Frontal cortex (tissue), 3 donors: ENCODE measurements at regions not wholly inside any gene's neighbourhood (a gene's known extent, or its start where the extent isn't known, plus 50 kb on each side); places are given as distances from the start of the nearest gene placed in this dataset.

Source experiments
- DNase-seq, 2 donors: peaks; one replicate each; pipeline ENCODE4 v3.0.0; 2012; ENCODE audit warnings: low spot score in 2 of 2
- FAIRE-seq: peaks from 2 replicates; lab custom pipeline; 2012; peaks lifted over from hg19 to GRCh38; lab: Jason Lieb, UNC
- donor health status: control.
- donor health status: control.
- donor health status: control.

- FAIRE-seq: no peak
Observed at GRCh38 chr3:14331251-14331650, 71.2 kb upstream of the SLC6A6 start.

DNA sequence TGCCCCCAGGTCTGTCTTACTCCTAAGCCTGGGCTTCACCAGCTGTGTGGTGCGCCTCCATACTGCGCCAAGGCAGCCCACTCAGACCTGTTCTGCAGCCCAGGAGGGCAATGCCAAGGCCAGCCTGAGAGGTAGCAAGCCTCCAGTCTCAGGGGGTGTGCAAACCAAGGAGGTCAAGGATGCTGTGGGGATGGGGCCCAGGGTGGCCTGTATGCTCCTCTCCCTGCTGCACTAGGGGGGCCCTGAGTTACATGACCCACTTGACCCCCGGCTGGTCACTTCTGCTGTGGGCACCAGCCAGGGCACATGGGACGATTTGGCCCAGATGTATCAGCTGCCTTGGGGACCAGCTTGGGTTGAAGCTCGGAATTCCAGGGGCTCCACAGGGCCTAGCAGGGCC, 70.0 kb upstream of the SLC6A6 start:
- no peak for FAIRE-seq
- DNase-seq: no peak

More at GRCh38 chr3:14331251-14331650, 71.2 kb upstream of the SLC6A6 start:
- DNase-seq: no peak

GRCh38 chr3:14333215-14333614, 69.2 kb upstream of the SLC6A6 start:
- no peak for FAIRE-seq
- no peak for DNase-seq

GRCh38 chr3:14333621-14334020, 68.8 kb upstream of the SLC6A6 start:
- DNase-seq (no peak), FAIRE-seq (no peak)

- FAIRE-seq (no peak), DNase-seq (no peak)
Observed at GRCh38 chr3:14334136-14334535, 68.3 kb upstream of the SLC6A6 start.

GRCh38 chr3:14334936-14335335, 67.5 kb upstream of the SLC6A6 start:
- DNase-seq: no peak
- no peak for FAIRE-seq

GRCh38 chr3:14335774-14336748, 66.3 kb upstream of the SLC6A6 start:
- DNase-seq: no peak
- no peak for FAIRE-seq

DNA sequence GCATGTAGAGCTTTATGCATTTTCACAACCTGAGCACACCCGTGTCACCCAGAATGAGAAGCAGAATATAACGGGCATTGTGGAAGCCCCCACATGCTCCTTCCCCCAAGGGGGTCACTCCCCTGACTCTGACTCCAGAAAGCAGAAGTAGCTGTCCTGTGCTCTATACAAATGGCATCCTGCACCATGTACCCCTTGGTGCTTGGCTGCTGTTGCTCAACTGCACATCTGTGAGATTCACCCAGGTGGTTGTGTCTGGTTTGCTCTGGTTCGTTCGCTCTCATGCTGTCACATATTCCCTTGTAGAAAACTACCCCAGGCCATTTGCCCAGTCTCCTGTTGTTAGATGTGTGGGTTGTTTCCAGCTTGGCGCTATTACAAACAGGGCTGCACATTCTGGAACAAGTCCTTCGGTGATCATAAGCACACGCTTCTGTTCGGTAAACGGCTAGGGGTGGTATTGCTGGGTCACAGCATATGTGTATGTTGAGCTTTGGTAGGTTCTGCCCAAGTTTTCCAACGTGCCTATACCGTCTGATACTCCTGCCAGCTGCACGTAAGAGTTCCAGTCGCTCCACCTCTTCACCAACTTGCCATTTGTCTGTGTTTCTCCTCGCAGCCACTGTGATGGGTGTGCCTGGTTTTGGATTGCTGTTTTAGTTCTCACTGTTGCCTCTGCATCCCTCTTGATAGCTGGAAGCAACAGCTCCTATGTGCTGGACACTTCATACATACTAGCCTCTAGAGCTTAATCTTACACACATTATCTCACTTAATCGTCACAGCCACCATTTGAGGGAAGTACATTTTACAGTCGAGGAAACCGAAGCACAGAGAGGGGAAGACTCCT, 65.4 kb upstream of the SLC6A6 start:
- no peak for FAIRE-seq

DNA sequence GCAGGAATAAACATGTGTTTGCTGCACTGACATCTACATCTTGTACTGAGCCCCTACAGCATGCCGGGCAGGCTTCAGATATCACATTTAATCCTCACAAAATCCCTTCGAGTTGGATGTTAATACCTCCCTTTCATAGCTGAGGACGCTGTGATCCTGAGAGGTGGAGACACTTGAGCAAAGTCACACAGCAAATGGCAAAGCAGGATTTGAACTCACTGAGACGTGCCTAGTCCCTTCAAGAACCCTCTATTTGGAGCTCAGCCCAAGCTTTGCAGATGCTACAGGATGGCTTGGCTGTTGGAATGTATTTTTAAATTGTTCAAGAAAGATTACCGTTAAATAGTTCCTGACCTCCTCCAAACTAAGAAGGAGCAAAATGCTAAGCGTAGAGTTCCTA, 64.6 kb upstream of the SLC6A6 start:
- DNase-seq (no peak), FAIRE-seq (no peak)

More for the DNA sequence above, 65.4 kb upstream of the SLC6A6 start:
- no peak for DNase-seq

DNA sequence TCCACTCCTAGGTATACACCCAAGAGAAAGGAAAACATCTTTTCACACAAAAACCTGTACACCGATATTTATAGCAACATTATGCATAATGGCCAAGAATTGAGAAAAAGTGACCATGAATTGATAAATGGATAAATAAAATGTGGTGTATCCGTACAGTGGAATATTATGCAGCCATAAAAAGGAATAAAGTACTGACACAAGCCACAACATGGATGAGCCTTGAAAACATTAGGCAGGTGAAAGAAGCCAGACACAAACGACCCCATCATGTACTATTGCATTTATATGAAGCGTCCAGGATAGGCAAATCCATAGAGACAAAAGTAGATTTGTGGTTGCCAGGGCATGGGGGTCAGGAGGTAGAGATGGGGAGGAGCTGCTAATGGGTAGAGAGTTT, 64.2 kb upstream of the SLC6A6 start:
- FAIRE-seq (no peak), DNase-seq (no peak)

DNA sequence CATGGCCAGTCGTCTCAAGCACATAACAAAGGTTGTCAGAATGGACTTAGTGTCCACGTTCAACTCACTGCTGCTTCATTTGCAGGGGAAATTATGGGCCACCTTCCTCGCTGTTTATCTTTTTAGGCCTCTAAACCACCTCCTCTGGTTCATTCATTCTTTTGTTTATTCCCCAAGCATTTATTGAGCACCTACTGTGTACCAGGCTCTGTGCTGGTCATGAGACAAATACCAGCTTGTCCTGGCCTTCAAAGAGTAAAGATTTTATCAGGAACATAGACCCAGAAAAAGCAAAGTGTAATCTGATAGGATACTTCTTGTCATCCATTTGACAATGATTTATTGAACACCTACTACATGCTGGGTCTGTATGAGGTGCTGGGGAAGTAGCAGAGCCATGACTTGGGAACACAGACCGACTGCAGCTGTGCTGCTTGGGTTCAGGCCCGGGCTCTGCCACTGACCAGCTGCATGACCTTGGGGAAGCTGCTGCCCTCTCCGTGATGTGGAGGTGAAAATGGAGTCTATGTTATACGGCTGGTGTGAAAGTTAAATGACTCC, 63.4 kb upstream of the SLC6A6 start:
- DNase-seq: no peak
- no peak for FAIRE-seq

DNA sequence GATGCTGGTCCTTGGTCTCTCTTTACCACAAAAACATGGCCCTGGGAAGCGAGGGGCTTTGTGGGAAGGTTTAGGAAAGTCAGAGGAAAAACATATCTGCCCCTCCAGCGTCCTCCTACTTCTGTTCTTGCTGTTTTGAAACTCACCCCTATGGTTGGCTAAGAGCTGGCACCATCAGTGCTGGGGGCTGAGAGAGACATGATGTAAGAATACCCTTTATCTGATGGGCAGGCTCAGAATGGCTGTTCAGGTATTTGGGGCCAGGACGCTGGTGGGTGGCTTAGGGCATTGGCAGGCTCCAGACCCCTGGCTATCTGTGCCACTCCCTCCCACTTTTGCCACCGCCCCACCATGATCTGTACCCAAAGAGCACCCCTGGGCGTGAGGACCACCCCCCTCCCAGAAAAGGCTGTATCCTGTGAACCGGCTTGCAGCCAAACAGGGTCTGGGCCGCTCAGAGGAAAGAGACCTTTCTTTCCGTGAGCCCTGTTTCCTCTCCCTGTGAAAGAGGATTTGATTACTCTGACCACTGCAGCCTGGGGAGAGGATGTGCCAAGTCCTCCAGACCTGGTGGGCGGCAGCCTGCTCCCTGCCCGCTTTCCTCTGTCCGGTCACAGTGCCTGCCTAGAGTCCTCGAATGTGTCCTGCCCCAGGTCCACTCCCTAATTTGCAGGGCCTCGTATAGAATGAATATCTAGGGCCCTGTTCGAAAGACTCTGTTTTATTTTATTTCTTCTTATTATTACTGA, 61.3 kb upstream of the SLC6A6 start:
- DNase-seq (no peak), FAIRE-seq (no peak)

DNA sequence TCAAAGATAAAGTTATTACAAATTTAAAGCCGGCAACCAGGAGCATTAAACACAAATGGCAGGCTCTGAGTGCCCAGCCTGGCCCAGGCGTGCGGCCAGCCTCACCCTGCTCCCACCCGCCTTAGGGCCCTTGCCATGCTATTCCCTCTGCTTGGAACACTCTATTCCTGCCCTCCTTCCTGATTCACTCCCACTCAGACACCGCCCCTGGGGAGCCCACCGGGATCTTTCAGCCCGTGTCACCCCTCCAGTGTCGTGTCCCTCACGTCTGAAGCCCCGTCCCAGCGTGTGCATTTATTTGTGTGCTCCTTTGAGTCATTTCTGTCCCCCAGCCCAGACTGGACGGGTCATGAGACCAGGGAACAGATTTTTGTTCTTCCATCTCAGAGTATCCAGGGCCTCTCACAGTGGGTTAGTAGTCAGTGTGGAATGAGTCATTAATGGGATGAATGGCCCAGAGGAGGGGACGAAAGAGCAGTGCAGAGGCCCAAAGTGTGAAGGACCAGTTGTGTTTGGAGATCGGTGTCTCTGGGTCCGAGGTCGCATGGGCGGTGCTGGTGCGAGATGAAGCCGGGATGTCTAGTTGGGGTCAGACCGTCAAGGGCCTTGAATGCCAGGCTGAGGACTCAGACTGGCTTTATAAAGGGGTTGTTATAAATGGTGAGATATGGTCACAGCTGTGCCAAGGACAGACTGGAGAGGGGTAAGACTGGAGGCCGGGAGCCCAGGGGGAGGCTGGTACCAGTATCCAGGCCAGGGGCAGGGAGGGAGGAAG, 58.9 kb upstream of the SLC6A6 start:
- FAIRE-seq (no peak), DNase-seq (no peak)

- FAIRE-seq (no peak), DNase-seq (no peak)
Observed at GRCh38 chr3:14344351-14344750, 58.1 kb upstream of the SLC6A6 start.

DNA sequence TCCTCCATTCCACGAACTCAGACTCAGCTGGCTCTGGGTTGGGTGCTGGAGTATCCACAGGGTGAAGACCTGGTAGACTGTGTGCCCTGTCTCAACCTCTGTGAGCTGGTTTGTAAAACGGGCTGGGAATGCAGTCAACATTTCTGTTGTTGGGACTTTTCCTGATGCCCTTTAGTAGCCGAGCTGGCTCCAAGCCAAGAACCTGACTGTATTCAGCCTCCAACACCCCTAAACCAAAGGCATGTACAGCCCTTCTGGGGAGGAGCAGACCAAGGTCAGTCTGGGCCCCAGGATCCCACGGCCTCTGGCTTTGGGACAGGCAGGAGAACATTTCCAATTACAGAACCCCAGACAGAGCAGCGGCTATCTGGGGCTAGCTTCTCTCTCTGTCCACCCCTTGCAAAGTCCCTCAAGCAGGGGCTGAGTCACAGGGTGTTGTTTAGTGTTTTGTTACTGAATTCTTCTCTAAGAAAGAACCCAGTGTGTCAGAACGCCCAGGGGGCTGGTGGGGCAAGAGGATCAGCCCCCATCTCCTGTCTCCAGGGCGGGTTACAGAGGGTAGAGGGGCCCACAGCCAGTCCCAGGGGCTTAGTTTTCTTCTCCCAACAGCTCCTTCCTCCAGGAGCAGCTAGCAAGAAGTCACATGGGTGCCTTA, 56.8 kb upstream of the SLC6A6 start:
- no peak for DNase-seq
- no peak for FAIRE-seq

GRCh38 chr3:14346191-14346590, 56.2 kb upstream of the SLC6A6 start:
- FAIRE-seq: no peak
- no peak for DNase-seq

DNA sequence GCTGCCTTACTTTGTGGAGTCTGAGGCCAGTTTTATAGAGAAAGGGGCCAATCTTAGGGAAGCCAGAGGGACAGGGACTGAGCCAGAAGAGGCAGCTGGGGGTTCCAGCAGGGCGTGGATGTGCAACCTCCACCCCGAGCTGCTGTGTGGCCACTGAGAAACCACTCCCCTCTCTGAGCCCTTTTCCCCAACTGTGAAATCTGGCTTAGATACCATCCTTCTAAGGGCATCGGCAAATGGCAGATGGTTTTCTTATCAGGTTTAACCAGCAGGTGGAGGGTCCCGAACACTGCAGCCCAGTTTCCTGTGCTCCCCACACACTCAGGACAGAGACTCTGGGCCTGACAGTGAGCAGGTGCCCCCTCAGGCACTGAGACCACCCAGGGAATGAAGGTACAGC, 55.8 kb upstream of the SLC6A6 start:
- FAIRE-seq (no peak), DNase-seq (no peak)

- no peak for DNase-seq
- no peak for FAIRE-seq
Observed at GRCh38 chr3:14347110-14347509, 55.3 kb upstream of the SLC6A6 start.

- DNase-seq: no peak
- FAIRE-seq: no peak
Observed at GRCh38 chr3:14351617-14352001, 50.8 kb upstream of the SLC6A6 start.
